GM10266 (cell line): ENCODE measurements at regions not wholly inside any gene's neighbourhood (a gene's known extent, or its start where the extent isn't known, plus 50 kb on each side); places are given as distances from the start of the nearest gene placed in this dataset.

ENCODE experiments used
- DNase-seq: peaks from one replicate; pipeline ENCODE4 v3.0.0; 2012; ENCODE audit errors: extremely low spot score
- TF ChIP-seq, protein P1 (sequence below): IDR thresholded peaks from 2 replicates; pipeline ENCODE4 v1.5.1; 2012; ENCODE audit warnings: mild to moderate bottlenecking, low read depth; ENCODE audit not compliant: control insufficient read depth, insufficient read depth; ENCODE audit errors: missing control alignments

DNA sequence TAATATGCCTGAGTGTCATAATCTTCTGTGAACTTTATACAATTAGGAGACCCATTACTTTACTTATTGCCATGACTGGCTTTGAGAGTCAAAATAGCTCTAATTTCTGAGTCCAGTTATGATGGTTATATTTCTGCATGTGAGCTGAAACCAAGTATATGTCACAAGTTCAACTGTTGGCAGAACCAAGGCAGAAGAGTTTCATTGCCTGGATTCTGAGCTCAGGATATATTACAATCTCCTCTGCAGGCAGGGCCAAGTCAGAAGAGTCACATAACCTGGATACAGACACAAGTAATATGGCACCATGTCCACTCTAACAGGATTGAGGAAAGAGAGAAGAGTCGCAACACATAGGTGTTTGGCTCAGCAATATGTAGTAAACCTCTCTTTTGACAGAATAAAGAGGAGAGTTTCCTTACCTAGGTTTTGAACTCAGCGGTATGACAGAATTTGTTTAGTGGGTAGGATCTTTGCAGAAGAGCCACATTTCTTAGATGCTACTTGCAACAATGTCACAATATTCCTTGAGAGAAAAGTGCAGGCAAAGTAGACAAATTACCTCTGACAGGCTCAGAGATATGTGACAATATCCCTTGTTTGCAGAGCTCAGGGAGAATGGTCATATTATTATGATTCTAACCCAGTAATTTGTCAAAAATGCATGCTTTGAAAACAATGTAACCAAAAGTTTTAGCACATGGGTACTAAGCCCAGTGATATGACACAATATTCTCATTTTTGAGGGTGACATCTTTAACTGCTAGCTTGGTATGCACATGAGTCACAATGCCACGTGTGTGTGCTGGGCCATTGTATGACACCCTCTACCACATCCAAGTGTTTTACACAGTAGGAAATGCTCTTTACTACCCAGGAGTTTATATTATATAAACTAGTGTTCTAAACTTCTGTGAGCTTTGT lies 895.3 kb upstream of the AMELY start:
- TF ChIP-seq, protein P1, sequence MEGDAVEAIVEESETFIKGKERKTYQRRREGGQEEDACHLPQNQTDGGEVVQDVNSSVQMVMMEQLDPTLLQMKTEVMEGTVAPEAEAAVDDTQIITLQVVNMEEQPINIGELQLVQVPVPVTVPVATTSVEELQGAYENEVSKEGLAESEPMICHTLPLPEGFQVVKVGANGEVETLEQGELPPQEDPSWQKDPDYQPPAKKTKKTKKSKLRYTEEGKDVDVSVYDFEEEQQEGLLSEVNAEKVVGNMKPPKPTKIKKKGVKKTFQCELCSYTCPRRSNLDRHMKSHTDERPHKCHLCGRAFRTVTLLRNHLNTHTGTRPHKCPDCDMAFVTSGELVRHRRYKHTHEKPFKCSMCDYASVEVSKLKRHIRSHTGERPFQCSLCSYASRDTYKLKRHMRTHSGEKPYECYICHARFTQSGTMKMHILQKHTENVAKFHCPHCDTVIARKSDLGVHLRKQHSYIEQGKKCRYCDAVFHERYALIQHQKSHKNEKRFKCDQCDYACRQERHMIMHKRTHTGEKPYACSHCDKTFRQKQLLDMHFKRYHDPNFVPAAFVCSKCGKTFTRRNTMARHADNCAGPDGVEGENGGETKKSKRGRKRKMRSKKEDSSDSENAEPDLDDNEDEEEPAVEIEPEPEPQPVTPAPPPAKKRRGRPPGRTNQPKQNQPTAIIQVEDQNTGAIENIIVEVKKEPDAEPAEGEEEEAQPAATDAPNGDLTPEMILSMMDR = no peak
- DNase-seq = no peak

DNA sequence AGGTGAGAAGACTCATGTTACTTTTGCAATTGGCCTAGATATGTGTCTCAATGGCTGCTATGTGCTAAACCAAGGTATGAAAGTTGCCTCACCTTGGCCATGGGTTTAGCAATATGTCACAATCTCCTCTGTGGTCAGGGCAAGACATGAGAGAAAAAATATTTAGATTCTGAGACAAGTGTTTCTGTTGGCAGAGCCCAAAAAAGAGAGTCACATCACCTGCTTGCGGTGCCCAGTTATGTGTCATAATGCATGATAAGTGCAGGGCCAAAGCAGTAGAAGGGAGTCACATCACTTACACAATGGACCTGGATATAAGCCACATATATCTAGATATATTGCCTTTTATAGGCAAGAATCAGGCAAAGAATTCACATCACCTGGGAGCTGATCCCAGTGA lies 894.1 kb upstream of the AMELY start:
- TF ChIP-seq, protein P1 = no peak
- no peak for DNase-seq

DNA sequence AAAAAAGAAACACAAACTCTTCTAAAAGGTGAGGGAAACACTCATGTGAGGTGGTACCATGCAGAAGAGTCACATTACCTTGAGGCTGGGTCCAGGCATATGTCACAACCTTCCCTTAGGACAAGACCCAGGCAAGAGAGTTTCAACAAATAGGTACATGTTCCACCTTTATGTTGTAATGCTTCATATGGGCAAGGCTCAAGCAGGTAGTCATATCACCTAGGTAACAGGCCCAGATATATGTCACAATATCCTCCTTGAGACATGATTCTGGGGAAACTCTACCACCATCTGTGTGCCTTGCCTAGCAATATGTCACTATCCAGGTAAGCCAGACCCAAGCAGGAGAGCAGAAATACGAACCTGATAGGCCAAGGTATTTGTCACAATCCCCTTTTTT lies 892.2 kb upstream of the AMELY start:
- DNase-seq = no peak
- TF ChIP-seq, protein P1 = no peak

DNA sequence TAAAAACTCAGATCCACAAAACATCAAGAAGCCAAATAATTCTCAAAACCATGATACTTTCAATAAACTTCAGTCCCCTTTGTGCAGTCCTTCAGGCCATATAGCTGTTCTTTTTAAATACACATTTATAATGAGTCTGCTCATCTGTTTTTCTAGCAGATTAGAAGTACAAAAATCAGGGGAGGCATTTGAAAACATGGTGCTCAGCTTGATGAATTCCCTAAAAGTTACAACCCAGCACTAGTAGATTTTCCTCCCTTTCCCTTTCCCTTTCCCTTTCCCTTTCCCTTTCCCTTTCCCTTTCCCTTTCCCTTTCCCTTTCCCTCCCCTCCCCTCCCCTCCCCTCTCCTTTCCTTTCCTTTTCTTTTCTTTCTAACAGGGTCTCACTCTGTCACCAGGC lies 884.6 kb upstream of the AMELY start:
- DNase-seq = no peak
- TF ChIP-seq, protein P1 = no peak

DNA sequence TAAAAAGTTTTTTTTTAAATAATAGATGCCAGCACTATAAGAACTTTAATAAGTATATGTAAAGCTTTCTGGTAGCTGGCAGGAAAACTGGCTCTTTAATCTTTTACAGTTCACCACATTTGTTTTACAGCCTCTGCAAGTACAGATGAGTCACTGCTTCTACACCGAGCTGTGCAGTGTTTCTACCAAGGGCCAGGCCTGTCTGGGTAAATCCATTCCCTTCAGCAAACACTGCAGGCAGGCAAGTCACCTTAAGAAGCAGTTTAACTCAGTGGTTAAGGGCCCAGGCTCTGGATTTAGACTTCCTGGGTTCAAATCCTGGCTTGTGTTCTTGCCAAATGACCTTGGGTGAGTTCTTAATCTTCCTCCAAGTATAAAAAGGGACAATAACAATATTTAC lies 882.9 kb upstream of the AMELY start:
- TF ChIP-seq, protein P1 = no peak

DNA sequence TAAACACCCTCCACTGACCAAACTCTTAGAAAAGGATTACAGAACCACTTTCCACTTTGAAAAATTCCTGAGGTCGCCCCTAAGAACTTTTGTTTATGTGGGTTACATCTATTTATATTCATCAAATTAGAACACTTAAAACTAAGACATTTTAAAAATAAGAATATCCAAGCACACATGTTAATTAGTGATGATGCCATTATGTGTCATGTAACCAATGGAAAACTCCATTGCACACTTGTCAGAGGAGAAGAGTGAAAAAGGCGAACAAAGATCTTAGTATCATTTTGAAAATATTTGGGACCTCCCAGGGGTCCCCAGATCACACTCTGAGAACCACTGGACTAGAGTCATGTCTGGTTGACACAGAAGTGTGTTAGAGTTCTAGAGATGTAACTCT lies 882.4 kb upstream of the AMELY start:
- TF ChIP-seq, protein P1 = no peak
- DNase-seq = no peak

More for the DNA sequence above, 882.9 kb upstream of the AMELY start:
- no peak for DNase-seq

DNA sequence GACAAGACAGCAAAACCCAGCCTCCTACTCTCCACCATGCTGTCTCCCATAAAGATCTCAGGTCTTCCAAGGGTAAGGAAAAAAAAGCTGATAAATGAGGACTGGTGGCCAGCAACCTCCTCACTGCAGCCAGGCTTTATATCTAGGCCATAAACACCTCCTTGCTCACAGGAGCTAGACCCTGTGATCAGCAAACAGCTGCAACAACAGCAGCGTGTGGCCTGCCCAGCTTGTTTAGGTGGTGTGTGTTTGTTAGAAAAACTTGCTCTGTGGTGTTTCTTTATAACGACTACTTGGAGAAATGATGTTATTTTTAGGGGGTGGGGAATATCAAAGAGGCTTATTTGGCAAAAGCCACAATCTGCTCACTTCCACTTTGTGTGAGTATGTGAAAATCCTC lies 880.9 kb upstream of the AMELY start:
- TF ChIP-seq, protein P1 = no peak
- DNase-seq = no peak
